ENCODE measurements at regions not wholly inside any gene's neighbourhood (a gene's known extent, or its start where the extent isn't known, plus 50 kb on each side); places are given as distances from the start of the nearest gene placed in this dataset.
"Not testable (repeated sequence)": the region's sequence is repeated elsewhere in the genome, so short reads cannot be mapped to it uniquely, and the experiment has no call there.

GRCh38 chr11:86144846-86145245 is 76.0 kb upstream of the PICALM start:
- no peak for DNase-seq (ENCODE audit: extremely low spot score)
- ChIA-PET CTCF (interaction anchor here (1.0 to 2.9 kb wide), 2 partner anchors 10 to 12 kb away, joined by 4 to 11 read pairs; no protein-coding TSS in a partner anchor), POLR2A (no interaction called here)
- TF ChIP-seq, protein P1, sequence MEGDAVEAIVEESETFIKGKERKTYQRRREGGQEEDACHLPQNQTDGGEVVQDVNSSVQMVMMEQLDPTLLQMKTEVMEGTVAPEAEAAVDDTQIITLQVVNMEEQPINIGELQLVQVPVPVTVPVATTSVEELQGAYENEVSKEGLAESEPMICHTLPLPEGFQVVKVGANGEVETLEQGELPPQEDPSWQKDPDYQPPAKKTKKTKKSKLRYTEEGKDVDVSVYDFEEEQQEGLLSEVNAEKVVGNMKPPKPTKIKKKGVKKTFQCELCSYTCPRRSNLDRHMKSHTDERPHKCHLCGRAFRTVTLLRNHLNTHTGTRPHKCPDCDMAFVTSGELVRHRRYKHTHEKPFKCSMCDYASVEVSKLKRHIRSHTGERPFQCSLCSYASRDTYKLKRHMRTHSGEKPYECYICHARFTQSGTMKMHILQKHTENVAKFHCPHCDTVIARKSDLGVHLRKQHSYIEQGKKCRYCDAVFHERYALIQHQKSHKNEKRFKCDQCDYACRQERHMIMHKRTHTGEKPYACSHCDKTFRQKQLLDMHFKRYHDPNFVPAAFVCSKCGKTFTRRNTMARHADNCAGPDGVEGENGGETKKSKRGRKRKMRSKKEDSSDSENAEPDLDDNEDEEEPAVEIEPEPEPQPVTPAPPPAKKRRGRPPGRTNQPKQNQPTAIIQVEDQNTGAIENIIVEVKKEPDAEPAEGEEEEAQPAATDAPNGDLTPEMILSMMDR (IDR thresholded peaks at IDR 0.05; ENCODE audit: control extremely low read depth, extremely low read depth, low read depth, missing control alignments), result no peak

DNA sequence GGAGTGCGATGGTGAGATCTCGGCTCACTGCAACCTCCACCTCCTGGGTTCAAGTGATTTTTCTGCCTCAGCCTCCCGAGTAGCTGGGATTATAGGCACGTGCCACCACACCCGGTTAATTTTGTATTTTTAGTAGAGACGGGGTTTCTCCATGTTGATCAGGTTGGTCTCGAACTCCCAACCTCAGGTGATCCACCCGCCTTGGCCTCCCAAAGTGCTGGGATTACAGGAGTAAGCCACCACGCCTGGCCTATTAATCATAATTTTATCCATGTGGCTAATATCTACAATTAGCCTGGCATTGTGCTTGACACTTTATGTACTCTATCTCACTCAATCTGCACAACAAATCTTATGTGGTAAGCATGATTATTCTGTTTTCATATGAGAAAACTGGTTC is 75.2 kb upstream of the PICALM start:
- POLR2A ChIA-PET; DNase-seq (ENCODE audit: extremely low spot score): not testable (repeated sequence)
- CTCF ChIA-PET, result interaction anchor here (2.9 kb wide), 1 partner anchor 9 kb away, joined by 11 read pairs; no protein-coding TSS in a partner anchor

- DNase-seq (ENCODE audit: extremely low spot score), result no peak
- ChIA-PET CTCF (interaction anchor here (1.0 to 2.9 kb wide), 4 partner anchors 8 to 74 kb away, joined by 3 to 11 read pairs (median 6); partner anchors contain the start of gene PICALM), POLR2A (no interaction called here)
- TF ChIP-seq, protein P1 (IDR thresholded peaks at IDR 0.05; ENCODE audit: control extremely low read depth, extremely low read depth, low read depth, missing control alignments), result no peak
Observed at GRCh38 chr11:86143087-86144030, 74.5 kb upstream of the PICALM start.

GRCh38 chr11:86142170-86142569 is 73.3 kb upstream of the PICALM start:
- CTCF ChIA-PET, result interaction anchor here (1.0 to 1.3 kb wide), 3 partner anchors 9 to 73 kb away, joined by 3 to 8 read pairs (median 3); partner anchors contain the start of gene PICALM
- POLR2A ChIA-PET, result no interaction called here
- TF ChIP-seq, protein P1 (IDR thresholded peaks at IDR 0.05; ENCODE audit: control extremely low read depth, extremely low read depth, low read depth, missing control alignments), result no peak
- no peak for DNase-seq (ENCODE audit: extremely low spot score)

- no peak for DNase-seq (ENCODE audit: extremely low spot score)
- CTCF ChIA-PET, result no interaction called here
- POLR2A ChIA-PET, result no interaction called here
- TF ChIP-seq, protein P1 (IDR thresholded peaks at IDR 0.05; ENCODE audit: control extremely low read depth, extremely low read depth, low read depth, missing control alignments), result no peak
Observed at GRCh38 chr11:86141727-86142126, 72.8 kb upstream of the PICALM start.

GRCh38 chr11:86140334-86140990 is 71.6 kb upstream of the PICALM start:
- POLR2A ChIA-PET, result no interaction called here
- CTCF ChIA-PET, result interaction anchor here (1.3 to 1.5 kb wide), 2 partner anchors 9 to 53 kb away, joined by 3 to 5 read pairs; no protein-coding TSS in a partner anchor
- no peak for DNase-seq (ENCODE audit: extremely low spot score)
- TF ChIP-seq, protein P1 (IDR thresholded peaks at IDR 0.05; ENCODE audit: control extremely low read depth, extremely low read depth, low read depth, missing control alignments), result no peak
